GM19324 (cell line): ENCODE measurements at regions not wholly inside any gene's neighbourhood (a gene's known extent, or its start where the extent isn't known, plus 50 kb on each side); places are given as distances from the start of the nearest gene placed in this dataset.
A peak's percentile ranks its signal among the peaks of the same experiment; 100 is the strongest.
"Not testable (repeated sequence)": the region's sequence is repeated elsewhere in the genome, so short reads cannot be mapped to it uniquely, and the experiment has no call there.

ENCODE experiments used
- ATAC-seq: cut with Tn5 transposase; IDR thresholded peaks from one replicate; pipeline ENCODE4 v1.9.1; 2021; ENCODE audit warnings: mild to moderate bottlenecking, moderate library complexity; ENCODE audit not compliant: unreplicated experiment, low FRiP score

DNA sequence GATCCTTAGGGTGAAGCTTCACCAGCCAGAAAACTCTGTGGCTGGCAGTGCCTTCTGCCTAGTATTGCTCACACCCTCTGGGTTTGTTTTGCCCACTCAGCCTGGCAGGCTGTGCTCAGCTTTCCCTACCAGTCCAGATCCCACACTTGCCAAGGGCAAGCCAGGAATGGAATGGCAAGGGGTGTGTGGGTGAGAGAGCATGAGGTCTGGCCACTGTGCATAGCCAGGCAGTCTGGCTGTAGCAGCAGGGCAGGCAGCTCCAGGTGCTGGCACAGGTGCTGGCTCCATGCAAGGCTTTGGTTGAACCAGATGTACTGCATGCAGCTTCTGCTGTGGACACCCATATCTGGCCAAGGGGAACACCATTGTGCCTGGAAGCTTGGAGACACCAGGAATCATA lies 1720.3 kb downstream of the HACE1 start:
- no peak for ATAC-seq

DNA sequence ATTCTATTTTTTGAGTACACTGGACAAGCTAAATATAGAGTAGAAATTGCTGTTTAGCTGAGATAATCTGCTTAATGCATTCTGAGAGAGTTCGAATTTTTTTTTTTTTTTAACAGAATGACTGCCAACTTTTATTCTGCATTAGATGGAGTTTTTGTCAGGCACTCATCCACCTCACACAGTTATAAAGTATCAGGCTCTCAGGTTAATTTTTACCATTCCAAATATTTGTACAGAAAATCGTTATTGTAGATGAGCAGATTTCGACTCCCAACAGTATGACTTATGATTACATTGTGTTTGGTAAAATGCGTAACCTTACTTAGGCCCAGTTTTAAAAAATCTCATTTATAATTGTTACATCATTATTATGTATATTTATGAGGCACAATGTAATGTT lies 1731.0 kb downstream of the GRIK2 start:
- ATAC-seq = no peak

DNA sequence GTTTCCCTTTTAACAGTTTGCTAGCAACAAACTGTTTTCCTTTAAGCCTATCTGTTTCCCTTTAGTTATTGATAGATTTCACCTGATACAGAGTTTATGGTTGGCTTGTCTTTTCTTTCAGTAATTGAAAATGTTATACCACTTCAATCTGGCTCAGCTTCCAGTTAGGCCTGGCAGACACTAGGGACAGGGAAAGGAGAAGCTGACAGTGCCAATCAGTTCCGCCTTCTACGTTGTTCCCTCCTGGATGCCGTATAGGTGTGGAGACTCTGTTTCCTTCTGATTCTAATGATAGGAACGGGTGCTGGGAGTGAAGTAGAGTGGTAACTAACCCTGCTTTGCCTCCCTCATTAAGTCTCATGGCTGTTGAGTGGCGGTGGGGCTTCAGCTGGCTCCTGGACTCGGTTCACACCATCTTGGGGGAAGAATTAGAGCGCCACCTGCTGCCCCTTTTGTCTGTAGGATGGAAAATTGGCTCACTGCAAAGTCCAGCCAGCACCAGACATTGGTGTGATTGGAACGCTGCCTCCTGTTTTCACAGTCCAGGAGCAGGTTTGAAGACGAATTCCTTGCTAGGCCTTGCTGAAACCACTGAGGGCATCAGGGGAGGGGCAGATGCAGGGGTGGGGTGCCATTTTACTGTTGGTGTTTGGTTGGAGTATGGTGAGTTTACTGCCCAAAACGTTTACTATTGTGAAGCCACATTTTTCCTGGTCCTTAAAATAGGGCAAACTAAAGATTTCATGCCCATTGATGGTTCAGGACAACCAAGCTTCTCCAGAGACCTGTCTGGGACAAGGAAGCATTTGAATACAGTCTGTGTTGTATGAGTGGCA lies 1729.5 kb downstream of the GRIK2 start:
- ATAC-seq = no peak

DNA sequence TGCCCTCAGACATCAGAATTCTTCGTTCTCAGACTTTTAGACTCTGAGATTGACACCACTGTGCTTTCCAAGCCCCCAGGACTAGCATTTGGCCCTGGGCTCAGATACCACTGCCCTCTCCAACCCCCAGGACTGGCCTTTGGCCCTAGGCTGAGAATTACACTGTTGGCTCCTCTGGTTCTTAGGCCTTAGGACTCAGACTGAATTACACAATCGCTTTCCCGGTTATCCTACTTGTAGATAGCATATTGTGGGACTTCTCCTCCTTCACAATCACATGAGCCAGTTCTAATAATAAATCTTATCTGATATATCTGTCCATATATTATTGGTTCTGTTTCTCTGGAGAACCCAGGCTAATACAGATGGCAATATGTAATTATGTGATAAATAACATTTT lies 1725.5 kb downstream of the GRIK2 start:
- ATAC-seq = no peak

DNA sequence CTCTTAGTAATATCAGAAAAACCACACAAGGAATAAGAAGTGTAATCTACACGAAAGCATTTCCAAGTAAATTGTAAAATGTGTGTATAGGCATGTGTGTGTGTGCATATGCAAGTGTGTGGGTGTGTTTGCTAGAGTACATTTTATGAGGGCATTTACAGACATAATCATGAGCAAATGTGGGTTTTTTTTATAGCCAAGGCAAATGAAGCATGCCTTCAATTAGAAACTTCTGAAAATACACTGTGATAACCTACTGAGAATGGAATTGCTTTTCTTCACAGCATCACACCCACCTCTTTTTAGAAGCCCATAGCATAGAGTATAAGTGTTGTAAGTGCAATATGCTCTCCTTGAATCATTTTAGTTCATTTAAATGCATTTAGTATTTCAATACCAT lies 1721.1 kb downstream of the GRIK2 start:
- no peak for ATAC-seq

DNA sequence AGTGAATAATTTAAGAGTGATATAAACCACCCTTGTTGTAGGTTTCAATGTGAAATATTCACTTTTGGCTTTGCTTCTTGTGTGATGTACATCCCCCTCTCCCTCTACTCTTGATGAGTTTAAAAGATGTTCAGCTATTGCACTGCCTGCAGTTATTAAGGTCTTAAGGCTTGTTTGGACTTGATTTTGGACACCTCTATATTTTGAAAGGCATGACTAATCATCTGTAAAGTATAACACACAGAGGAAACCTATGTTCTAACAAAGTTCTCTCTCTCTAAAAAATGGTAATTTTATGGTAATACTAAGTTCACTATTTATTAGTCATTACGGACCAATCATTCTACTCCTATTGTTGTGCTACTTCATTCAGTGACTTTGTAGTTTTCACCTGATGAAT lies 1719.9 kb downstream of the GRIK2 start:
- ATAC-seq = no peak

DNA sequence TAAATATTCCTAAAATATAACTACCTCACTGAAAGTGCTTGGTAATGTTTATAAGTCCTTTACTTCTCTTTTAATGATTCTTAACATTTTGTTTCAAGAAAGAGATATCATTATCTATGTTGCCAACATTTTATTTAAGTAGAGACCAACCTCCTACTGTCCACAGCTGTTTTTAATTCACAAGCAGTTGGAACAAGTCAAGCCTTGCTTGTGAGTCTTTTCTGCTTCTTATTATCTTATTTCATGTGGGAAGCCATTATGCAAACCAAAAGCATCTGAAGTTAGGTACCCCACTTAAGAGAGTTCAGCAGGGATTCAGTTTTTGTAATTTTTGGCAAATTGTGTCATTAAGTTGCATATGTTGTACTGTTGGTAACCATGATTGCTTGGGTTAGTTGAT lies 1714.5 kb downstream of the GRIK2 start:
- ATAC-seq = no peak

DNA sequence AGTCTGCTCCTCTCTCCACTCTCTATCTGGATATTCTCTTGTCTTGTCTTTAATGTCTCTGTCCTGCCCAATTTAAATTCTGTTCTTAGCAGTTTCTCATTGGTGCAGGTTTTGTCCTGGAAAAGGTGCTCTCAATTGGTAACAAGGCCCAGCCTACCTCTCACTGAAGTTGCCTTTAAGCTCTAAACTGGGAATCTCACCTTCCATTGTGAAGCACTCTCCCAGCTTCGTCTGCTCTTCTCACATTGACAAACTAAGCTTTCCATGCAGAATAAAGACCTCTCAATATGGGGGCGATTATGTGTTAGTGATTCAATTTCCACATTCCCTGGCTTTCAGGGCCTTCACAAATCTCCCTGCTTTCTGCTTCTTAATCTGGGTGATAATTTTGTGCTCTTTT lies 1712.2 kb downstream of the GRIK2 start:
- ATAC-seq = no peak

DNA sequence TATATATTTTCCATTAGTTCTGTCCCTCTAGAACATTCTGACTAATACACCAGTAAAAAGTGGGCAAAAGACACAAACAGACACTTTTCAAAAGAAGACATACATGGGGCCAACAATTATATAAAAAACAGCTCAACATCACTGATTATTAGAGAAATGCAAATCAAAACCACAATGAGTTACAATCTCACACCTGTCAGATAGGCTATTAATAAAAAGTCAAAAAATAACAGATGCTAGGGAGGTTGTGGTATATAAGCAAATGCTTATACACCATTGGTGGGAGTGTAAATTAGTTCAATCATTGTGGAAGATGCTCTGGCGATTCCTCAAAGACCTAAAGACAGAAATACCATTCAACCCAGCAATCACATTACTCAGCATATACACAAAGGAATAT lies 1707.8 kb downstream of the GRIK2 start:
- no peak for ATAC-seq

DNA sequence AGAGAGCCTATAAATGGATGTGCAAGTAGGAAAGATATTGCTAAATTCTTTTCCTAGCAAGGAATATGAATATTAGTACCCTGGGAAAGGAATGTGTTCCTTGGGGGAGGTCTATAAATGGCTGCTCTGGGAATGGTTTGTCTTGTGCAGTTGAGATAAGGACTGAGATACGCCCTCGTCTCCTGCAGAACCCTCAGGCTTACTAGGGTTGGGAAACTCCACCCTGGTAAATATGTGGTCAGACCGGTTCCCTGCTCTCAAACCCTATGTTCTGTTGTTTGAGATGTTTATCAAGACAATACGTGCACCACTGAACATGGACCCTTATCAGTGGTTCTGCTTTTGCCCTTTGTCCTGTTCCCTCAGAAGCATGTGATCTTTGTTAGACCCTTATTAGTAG lies 1698.9 kb downstream of the GRIK2 start:
- ATAC-seq = not testable (repeated sequence)

DNA sequence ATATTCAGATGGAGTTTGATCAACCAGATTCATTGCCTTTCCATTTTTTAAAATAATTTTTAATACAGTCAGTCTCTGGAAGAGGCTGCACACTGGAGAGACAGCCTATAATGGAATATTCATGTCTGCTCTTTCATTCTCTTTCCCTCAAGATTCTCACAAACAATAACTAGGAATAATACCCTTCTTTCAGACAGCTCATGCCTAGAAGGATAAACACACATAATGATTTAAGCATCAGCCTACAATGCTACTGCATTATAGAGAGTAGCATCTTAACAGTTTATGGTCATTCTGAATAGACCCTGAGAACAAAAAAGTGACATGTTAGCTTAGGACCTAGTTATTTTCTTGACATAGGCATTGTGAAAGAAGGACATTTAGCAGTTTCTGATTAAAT lies 1692.3 kb downstream of the GRIK2 start:
- ATAC-seq = no peak

DNA sequence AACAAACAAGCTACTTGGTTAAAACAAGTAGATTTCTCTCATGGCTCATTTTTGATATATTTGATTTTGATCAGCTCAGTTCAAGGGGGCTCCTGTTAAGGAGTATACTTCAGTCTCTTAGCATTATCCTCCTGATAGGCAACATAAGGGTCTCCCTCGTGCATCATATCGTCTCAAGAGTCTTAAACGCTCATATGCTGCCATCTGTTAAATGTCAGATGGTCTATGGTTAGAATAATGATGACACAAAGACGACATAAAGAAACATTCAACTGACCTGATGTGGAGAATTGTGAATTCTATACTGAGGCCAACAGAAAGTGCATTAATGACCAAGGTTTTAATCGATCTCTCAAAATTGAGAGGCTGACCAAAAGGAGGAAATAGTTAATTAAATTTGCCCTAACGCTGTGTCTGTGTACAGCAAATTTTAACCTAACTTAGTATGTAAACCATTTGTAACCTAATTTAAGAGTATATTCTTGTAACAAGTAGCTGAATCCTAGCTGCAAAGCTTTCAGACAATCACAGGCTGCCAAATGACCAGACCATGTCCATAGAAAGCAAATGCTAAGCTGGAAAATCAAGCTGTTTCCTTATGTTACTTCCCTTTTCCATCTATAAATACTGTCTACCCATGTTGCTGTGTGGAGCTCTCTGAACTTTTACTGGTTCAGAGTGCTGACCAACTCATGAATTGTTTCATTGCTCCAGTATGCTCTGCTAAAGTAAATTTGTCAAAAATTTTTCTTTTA lies 1688.5 kb downstream of the GRIK2 start:
- no peak for ATAC-seq

DNA sequence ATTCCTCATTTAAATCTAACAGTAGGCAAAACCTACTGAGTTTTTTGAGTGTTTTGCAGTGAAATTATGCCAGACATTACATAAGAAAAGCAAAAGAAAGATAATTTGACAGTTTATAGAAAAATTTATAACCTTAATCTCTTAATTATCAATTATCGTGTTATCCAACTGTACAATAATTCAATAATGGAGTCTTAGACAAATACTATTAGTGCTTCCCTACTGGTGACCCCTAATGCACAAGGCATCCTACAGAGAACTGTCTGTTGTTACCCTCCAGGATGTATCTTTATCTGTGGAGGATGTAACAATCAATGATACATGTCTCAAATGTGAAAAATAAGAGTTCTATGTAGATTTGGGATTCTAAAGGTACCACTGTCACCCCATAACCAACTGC lies 1687.6 kb downstream of the GRIK2 start:
- ATAC-seq = no peak

DNA sequence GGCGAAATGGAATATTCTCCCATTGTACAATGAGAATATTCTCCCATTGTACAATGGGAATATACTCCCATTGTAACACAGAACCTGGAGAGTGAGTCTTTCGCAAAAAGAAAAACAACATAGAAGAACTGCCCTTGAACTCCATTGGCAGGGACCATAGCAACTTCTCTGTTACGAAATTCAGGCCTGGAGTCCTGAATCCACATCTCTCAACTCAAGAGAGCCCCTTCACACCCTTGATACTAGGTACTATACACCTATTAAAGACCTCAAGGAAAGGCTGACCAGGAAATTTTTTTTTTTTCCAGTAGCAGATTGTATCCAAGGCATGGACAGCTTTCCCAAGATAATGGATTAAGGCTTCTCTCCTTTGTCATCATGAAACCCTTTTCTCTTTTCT lies 1687.0 kb downstream of the GRIK2 start:
- no peak for ATAC-seq

DNA sequence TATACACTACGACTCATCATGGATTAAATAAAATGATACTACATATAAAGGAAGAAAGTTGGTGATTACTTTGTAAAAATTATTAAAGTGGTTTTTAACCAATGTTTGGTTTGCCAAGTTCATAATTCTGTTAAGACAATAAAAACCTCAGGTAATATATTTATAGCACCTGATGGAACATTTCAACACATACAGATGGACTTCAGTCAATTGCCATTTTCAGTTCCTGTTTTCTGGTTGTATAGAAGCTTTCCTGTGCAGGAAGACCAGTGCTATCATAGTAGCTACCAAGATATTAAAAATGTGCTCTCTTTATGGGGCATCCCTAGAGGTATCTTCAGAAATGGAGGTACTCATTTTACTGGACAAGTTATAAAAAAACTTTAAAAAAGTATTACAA lies 1686.4 kb downstream of the GRIK2 start:
- peak; percentile 73 for ATAC-seq

DNA sequence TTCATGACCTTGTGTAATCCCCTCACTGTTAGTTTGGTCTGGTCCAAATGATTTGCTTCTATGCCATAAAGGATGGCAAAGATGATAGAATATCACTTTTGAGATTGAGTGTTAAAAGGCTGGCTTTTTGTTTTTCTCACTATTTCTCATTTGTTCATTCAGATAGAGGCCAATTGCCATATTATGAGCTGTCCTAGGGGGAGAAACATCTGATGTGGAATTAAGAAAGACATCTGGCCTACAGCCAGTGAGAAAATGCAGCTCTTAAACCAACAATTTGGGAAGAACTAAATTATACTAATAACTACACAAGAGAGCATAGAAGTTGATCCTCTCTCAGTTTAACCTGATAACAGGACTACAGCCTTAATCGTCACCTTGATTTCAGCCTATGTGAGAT lies 1668.6 kb downstream of the GRIK2 start:
- no peak for ATAC-seq

DNA sequence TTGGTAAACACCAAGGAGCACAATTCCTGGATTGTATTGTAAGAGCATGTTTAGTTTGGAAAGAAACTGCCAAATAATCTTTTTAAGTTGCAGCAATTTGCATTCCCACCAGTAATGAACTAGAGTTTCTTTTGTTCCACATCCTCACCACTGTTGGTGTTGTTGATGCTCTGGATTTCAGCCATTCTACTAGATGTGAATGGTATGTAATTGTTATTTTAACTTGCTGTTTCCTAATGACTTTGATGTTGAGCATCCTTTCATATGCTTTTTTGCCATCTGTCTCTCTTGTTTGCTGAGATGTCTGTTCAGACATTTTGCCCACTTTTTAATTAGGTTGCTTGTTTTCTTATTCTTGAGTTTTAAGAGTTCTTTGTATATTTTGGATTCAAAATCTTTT lies 1654.1 kb downstream of the GRIK2 start:
- ATAC-seq = no peak

DNA sequence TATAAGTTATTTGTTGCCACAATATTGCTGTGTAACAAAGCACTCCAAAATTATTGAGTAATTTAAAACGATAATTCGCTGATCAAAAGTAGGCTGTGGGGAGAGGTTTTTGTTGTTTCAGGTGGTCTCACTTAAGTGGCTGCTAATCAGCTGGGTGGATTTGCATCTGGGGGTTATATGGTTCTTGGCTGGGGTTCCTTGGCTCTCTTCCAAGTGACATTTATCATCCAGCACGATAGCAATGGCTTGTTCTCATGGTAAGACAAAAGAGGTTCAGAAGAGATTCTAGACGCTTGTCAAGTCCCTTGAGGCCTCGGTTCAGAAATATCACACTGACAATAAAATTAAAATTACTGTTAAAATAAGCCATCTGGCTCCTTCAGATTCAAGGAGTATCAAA lies 1648.8 kb downstream of the GRIK2 start:
- no peak for ATAC-seq

DNA sequence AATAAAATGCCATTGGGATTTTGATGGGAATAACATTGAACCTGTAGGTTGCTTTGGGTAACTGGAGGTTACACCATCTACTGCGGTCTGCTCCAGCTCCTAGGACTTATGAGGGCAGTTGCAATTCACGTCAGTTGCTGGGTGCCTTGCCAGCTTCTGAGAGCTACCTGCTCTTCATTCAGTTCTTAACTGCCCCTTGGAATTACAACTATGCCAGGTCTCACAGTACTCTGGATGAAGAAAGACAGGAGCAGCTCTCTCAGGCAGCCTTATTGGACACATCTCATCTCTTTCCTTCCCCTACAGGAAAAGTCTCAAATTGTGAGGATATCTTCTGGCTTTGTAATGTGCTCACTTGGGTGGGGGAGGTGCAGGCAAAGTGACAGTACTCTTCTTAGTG lies 1643.3 kb downstream of the GRIK2 start:
- no peak for ATAC-seq

DNA sequence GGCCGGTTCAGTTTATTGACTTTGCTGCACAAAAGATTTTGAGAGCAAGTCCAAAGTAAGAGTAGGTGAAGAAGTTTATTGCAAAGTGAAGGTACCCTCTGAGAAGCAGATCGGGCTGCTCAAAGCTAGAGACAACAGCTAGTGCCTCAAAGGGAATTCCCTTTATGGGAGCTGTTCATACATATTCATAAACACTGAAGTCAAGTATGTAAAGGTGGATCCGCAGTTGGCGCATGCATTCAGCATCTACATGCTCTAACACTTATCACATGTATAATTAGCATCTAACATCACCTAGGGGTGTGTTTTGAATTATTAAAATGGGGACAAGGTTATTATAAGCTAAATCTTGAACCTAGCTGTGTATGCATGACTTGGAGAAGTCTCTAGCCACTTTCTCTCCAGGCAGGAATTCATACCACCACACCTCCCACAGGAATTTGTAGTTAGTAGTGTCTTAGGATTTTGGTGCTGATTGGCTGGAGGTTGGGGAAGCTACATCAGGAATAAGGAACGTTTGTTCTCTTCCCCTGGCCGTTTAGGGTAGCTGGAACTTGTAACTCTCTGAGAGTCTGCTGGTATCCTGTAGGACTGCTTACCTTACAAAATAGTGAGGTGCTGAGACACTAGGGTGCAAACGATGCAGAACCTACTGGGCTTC lies 1633.9 kb downstream of the GRIK2 start:
- ATAC-seq = no peak

DNA sequence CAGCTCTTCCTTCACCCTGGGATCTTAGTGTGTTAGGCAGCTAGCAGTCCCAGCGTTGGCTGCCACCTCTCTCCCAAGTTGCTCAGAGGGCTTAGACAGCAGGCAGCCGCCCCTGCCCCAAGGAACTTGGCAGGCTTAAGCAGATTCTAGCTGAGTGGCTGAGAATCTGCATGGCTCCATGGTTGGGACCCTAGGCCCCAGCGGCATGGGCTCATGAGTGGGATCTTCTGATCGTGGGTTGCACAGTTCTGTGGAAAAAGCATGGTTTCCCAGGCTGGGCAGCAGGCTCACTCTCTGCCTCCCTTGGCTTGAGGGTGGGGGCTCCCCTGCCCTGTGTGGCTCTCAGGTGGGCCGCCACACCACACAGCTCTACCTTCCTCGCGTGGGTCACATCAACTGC lies 1624.9 kb downstream of the GRIK2 start:
- ATAC-seq = no peak

DNA sequence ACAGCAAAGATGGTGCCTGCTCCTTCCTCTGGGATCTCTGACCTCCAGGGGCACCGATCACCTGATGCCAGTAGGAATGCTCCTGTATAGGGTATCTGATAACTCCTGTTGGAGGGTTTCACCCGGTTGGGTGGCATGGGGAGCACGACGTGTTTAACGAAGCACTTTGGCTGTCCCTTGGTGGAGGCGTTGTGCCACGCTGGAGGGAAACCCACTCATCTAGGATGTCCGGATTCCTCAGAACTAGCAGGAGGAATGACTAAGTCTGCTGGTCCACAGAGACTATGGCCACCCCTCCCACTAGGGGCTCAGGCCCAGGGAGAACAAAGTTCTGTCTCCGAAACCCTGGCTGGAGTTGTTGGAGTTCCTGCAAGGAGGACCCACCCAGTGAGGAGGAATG lies 1624.4 kb downstream of the GRIK2 start:
- ATAC-seq = no peak
